ENCODE measurements at regions not wholly inside any gene's neighbourhood (a gene's known extent, or its start where the extent isn't known, plus 50 kb on each side); places are given as distances from the start of the nearest gene placed in this dataset.

GRCh38 chr7:88396948-88397322, 90.2 kb upstream of the STEAP4 start:
- H4K5ac ChIP-seq (ENCODE audit: low read length), result no peak overlapping the region
- no peak overlapping the region for H3K4ac ChIP-seq (ENCODE audit: low read depth, low read length)
- H3K18ac ChIP-seq (ENCODE audit: low read length), result no peak overlapping the region
- H3K56ac ChIP-seq (ENCODE audit: low read length), result no peak overlapping the region
- no peak overlapping the region for H2BK5ac ChIP-seq (ENCODE audit: low read length)
- no peak overlapping the region for H2AK5ac ChIP-seq (ENCODE audit: low read length)
- no peaks in the 10 kb centered on the region for H3K79me2 ChIP-seq (ENCODE audit: control insufficient read depth, insufficient read depth, low read length)
- peaks cover 6% of the 10 kb centered on the region for H3K4me1 ChIP-seq (ENCODE audit: control insufficient read depth, low read depth, low read length)
- no peak overlapping the region for H3K23ac ChIP-seq (ENCODE audit: low read length)
- no peak overlapping the region for H2BK120ac ChIP-seq (ENCODE audit: low read depth, low read length)
- no peak overlapping the region for H3K4me3 ChIP-seq (ENCODE audit: low read length)
- H3K27me3 ChIP-seq (ENCODE audit: insufficient read depth, low read length, poor library complexity), result no peaks in the 10 kb centered on the region
- H3K36me3 ChIP-seq (ENCODE audit: control insufficient read depth, insufficient read depth, low read length), result no peaks in the 10 kb centered on the region
- H3K27ac ChIP-seq (ENCODE audit: low read depth, low read length), result no peak overlapping the region
- H3K4me2 ChIP-seq (ENCODE audit: low read length), result no peak overlapping the region
- DNase-seq, result no peak
- no peak overlapping the region for H4K8ac ChIP-seq (ENCODE audit: low read depth, low read length)
- H2BK15ac ChIP-seq (replicated peaks; ENCODE audit: low read depth), result no peak overlapping the region
- no peaks in the 10 kb centered on the region for H3K79me1 ChIP-seq (ENCODE audit: low read length)
- no peak overlapping the region for H3K9ac ChIP-seq (ENCODE audit: low read length)

- H3K9ac ChIP-seq (ENCODE audit: low read length), result no peak overlapping the region
- H3K4me2 ChIP-seq (ENCODE audit: low read length), result no peak overlapping the region
- H3K23ac ChIP-seq (ENCODE audit: low read length), result no peak overlapping the region
- H4K8ac ChIP-seq (ENCODE audit: low read depth, low read length), result no peak overlapping the region
- H3K4me1 ChIP-seq (ENCODE audit: control insufficient read depth, low read depth, low read length), result peaks cover 6% of the 10 kb centered on the region
- no peaks in the 10 kb centered on the region for H3K79me1 ChIP-seq (ENCODE audit: low read length)
- no CpG with 5 or more reads among the region's 2 CpGs for WGBS (ENCODE audit: extremely low coverage, insufficient coverage, low lambda C conversion rate)
- H3K27ac ChIP-seq (ENCODE audit: low read depth, low read length), result no peak overlapping the region
- H3K79me2 ChIP-seq (ENCODE audit: control insufficient read depth, insufficient read depth, low read length), result no peaks in the 10 kb centered on the region
- no peaks in the 10 kb centered on the region for H3K27me3 ChIP-seq (ENCODE audit: insufficient read depth, low read length, poor library complexity)
- H2BK5ac ChIP-seq (ENCODE audit: low read length), result no peak overlapping the region
- DNase-seq, result no peak
- no peak overlapping the region for H4K5ac ChIP-seq (ENCODE audit: low read length)
- no peak overlapping the region for H3K4ac ChIP-seq (ENCODE audit: low read depth, low read length)
- H3K56ac ChIP-seq (ENCODE audit: low read length), result no peak overlapping the region
- no peak overlapping the region for H3K4me3 ChIP-seq (ENCODE audit: low read length)
- H2AK5ac ChIP-seq (ENCODE audit: low read length), result no peak overlapping the region
- no peak overlapping the region for H2BK15ac ChIP-seq (replicated peaks; ENCODE audit: low read depth)
- H2BK120ac ChIP-seq (ENCODE audit: low read depth, low read length), result no peak overlapping the region
- no peak overlapping the region for H3K18ac ChIP-seq (ENCODE audit: low read length)
- H3K36me3 ChIP-seq (ENCODE audit: control insufficient read depth, insufficient read depth, low read length), result no peaks in the 10 kb centered on the region
These were observed 89.7 kb upstream of the STEAP4 start for GRCh38 chr7:88396295-88396947.

GRCh38 chr7:88395715-88396114, 89.0 kb upstream of the STEAP4 start:
- no peaks in the 10 kb centered on the region for H3K79me1 ChIP-seq (ENCODE audit: low read length)
- H3K4me3 ChIP-seq (ENCODE audit: low read length), result no peak overlapping the region
- no peak overlapping the region for H2AK5ac ChIP-seq (ENCODE audit: low read length)
- H4K8ac ChIP-seq (ENCODE audit: low read depth, low read length), result no peak overlapping the region
- H3K36me3 ChIP-seq (ENCODE audit: control insufficient read depth, insufficient read depth, low read length), result no peaks in the 10 kb centered on the region
- H3K79me2 ChIP-seq (ENCODE audit: control insufficient read depth, insufficient read depth, low read length), result no peaks in the 10 kb centered on the region
- H4K5ac ChIP-seq (ENCODE audit: low read length), result no peak overlapping the region
- H3K56ac ChIP-seq (ENCODE audit: low read length), result no peak overlapping the region
- H3K27me3 ChIP-seq (ENCODE audit: insufficient read depth, low read length, poor library complexity), result no peaks in the 10 kb centered on the region
- H3K18ac ChIP-seq (ENCODE audit: low read length), result no peak overlapping the region
- no peak overlapping the region for H3K23ac ChIP-seq (ENCODE audit: low read length)
- H3K27ac ChIP-seq (ENCODE audit: low read depth, low read length), result no peak overlapping the region
- peaks cover 6% of the 10 kb centered on the region for H3K4me1 ChIP-seq (ENCODE audit: control insufficient read depth, low read depth, low read length)
- H2BK120ac ChIP-seq (ENCODE audit: low read depth, low read length), result no peak overlapping the region
- DNase-seq, result no peak
- H2BK15ac ChIP-seq (replicated peaks; ENCODE audit: low read depth), result no peak overlapping the region
- no peak overlapping the region for H3K4me2 ChIP-seq (ENCODE audit: low read length)
- H3K9ac ChIP-seq (ENCODE audit: low read length), result no peak overlapping the region
- H3K4ac ChIP-seq (ENCODE audit: low read depth, low read length), result no peak overlapping the region
- no CpG with 5 or more reads among the region's 4 CpGs for WGBS (ENCODE audit: extremely low coverage, insufficient coverage, low lambda C conversion rate)
- H2BK5ac ChIP-seq (ENCODE audit: low read length), result no peak overlapping the region

- no peak overlapping the region for H2BK120ac ChIP-seq (ENCODE audit: low read depth, low read length)
- no peak overlapping the region for H3K4ac ChIP-seq (ENCODE audit: low read depth, low read length)
- H3K18ac ChIP-seq (ENCODE audit: low read length), result no peak overlapping the region
- no peak for DNase-seq
- no peak overlapping the region for H3K9ac ChIP-seq (ENCODE audit: low read length)
- H3K56ac ChIP-seq (ENCODE audit: low read length), result no peak overlapping the region
- H4K8ac ChIP-seq (ENCODE audit: low read depth, low read length), result no peak overlapping the region
- H3K23ac ChIP-seq (ENCODE audit: low read length), result no peak overlapping the region
- no peak overlapping the region for H4K5ac ChIP-seq (ENCODE audit: low read length)
- no peak overlapping the region for H3K4me2 ChIP-seq (ENCODE audit: low read length)
- H3K27me3 ChIP-seq (ENCODE audit: insufficient read depth, low read length, poor library complexity), result no peaks in the 10 kb centered on the region
- no peak overlapping the region for H2AK5ac ChIP-seq (ENCODE audit: low read length)
- H3K4me1 ChIP-seq (ENCODE audit: control insufficient read depth, low read depth, low read length), result no peaks in the 10 kb centered on the region
- H2BK15ac ChIP-seq (replicated peaks; ENCODE audit: low read depth), result no peak overlapping the region
- no peak overlapping the region for H3K4me3 ChIP-seq (ENCODE audit: low read length)
- H3K79me1 ChIP-seq (ENCODE audit: low read length), result no peaks in the 10 kb centered on the region
- H3K27ac ChIP-seq (ENCODE audit: low read depth, low read length), result no peak overlapping the region
- H2BK5ac ChIP-seq (ENCODE audit: low read length), result no peak overlapping the region
- H3K79me2 ChIP-seq (ENCODE audit: control insufficient read depth, insufficient read depth, low read length), result no peaks in the 10 kb centered on the region
- H3K36me3 ChIP-seq (ENCODE audit: control insufficient read depth, insufficient read depth, low read length), result no peaks in the 10 kb centered on the region
These were observed 84.6 kb upstream of the STEAP4 start for GRCh38 chr7:88391247-88391646.

- no peak overlapping the region for H3K56ac ChIP-seq (ENCODE audit: low read length)
- no peak overlapping the region for H3K9ac ChIP-seq (ENCODE audit: low read length)
- no peaks in the 10 kb centered on the region for H3K4me1 ChIP-seq (ENCODE audit: control insufficient read depth, low read depth, low read length)
- no CpG with 5 or more reads among the region's 3 CpGs for WGBS (ENCODE audit: extremely low coverage, insufficient coverage, low lambda C conversion rate)
- H2BK120ac ChIP-seq (ENCODE audit: low read depth, low read length), result no peak overlapping the region
- H3K27ac ChIP-seq (ENCODE audit: low read depth, low read length), result no peak overlapping the region
- no peaks in the 10 kb centered on the region for H3K36me3 ChIP-seq (ENCODE audit: control insufficient read depth, insufficient read depth, low read length)
- H3K79me1 ChIP-seq (ENCODE audit: low read length), result no peaks in the 10 kb centered on the region
- DNase-seq, result no peak
- no peak overlapping the region for H3K4me3 ChIP-seq (ENCODE audit: low read length)
- H4K5ac ChIP-seq (ENCODE audit: low read length), result no peak overlapping the region
- H3K18ac ChIP-seq (ENCODE audit: low read length), result no peak overlapping the region
- no peak overlapping the region for H2BK15ac ChIP-seq (replicated peaks; ENCODE audit: low read depth)
- H3K79me2 ChIP-seq (ENCODE audit: control insufficient read depth, insufficient read depth, low read length), result no peaks in the 10 kb centered on the region
- no peak overlapping the region for H4K8ac ChIP-seq (ENCODE audit: low read depth, low read length)
- H3K23ac ChIP-seq (ENCODE audit: low read length), result no peak overlapping the region
- no peaks in the 10 kb centered on the region for H3K27me3 ChIP-seq (ENCODE audit: insufficient read depth, low read length, poor library complexity)
- no peak overlapping the region for H2AK5ac ChIP-seq (ENCODE audit: low read length)
- H3K4me2 ChIP-seq (ENCODE audit: low read length), result no peak overlapping the region
- H3K4ac ChIP-seq (ENCODE audit: low read depth, low read length), result no peak overlapping the region
- no peak overlapping the region for H2BK5ac ChIP-seq (ENCODE audit: low read length)
These were observed 80.7 kb upstream of the STEAP4 start for GRCh38 chr7:88387368-88387767.

GRCh38 chr7:88386665-88387156, 80.0 kb upstream of the STEAP4 start:
- no peaks in the 10 kb centered on the region for H3K36me3 ChIP-seq (ENCODE audit: control insufficient read depth, insufficient read depth, low read length)
- no peak overlapping the region for H2BK5ac ChIP-seq (ENCODE audit: low read length)

More at GRCh38 chr7:88386665-88387156, 80.0 kb upstream of the STEAP4 start:
- no peaks in the 10 kb centered on the region for H3K4me1 ChIP-seq (ENCODE audit: control insufficient read depth, low read depth, low read length)
- no peak overlapping the region for H4K8ac ChIP-seq (ENCODE audit: low read depth, low read length)
- no peak overlapping the region for H3K4ac ChIP-seq (ENCODE audit: low read depth, low read length)
- H4K5ac ChIP-seq (ENCODE audit: low read length), result no peak overlapping the region
- no peaks in the 10 kb centered on the region for H3K79me2 ChIP-seq (ENCODE audit: control insufficient read depth, insufficient read depth, low read length)
- no peak for DNase-seq
- no peak overlapping the region for H3K4me3 ChIP-seq (ENCODE audit: low read length)
- no peak overlapping the region for H3K23ac ChIP-seq (ENCODE audit: low read length)
- no CpG with 5 or more reads among the region's 3 CpGs for WGBS (ENCODE audit: extremely low coverage, insufficient coverage, low lambda C conversion rate)
- no peaks in the 10 kb centered on the region for H3K27me3 ChIP-seq (ENCODE audit: insufficient read depth, low read length, poor library complexity)
- H3K4me2 ChIP-seq (ENCODE audit: low read length), result no peak overlapping the region
- H2AK5ac ChIP-seq (ENCODE audit: low read length), result no peak overlapping the region
- H3K79me1 ChIP-seq (ENCODE audit: low read length), result no peaks in the 10 kb centered on the region
- H3K56ac ChIP-seq (ENCODE audit: low read length), result no peak overlapping the region
- no peak overlapping the region for H3K18ac ChIP-seq (ENCODE audit: low read length)
- H3K9ac ChIP-seq (ENCODE audit: low read length), result no peak overlapping the region
- H3K27ac ChIP-seq (ENCODE audit: low read depth, low read length), result no peak overlapping the region
- no peak overlapping the region for H2BK15ac ChIP-seq (replicated peaks; ENCODE audit: low read depth)
- H2BK120ac ChIP-seq (ENCODE audit: low read depth, low read length), result no peak overlapping the region
